Stomach (tissue), 8 donors: ENCODE measurements at regions not wholly inside any gene's neighbourhood (a gene's known extent, or its start where the extent isn't known, plus 50 kb on each side); places are given as distances from the start of the nearest gene placed in this dataset.

Source experiments
- DNase-seq, 2 donors: peaks; one replicate each; pipeline versions ENCODE4 v3.0.0 to v3.0.0-alpha.2; 2013 to 2019
- H3K27ac ChIP-seq, 5 donors: fragments of 200-600 bp in 4 of 5; sonication (generic) in 4 of 5; one replicate each; pipeline ENCODE4 v1.5.1; 2013 to 2019; ENCODE audit warnings: mild to moderate bottlenecking in 1 of 5, moderate library complexity in 1 of 5
- H3K27me3 ChIP-seq, 3 donors: fragments of 200-600 bp; sonication (generic); one replicate each; pipeline ENCODE4 v1.5.1; 2017 to 2019; ENCODE audit warnings: mixed run types in 1 of 3
- H3K36me3 ChIP-seq, 4 donors: fragments of 200-600 bp; sonication (generic); 1 replicate in 3 of 4; 2 replicates in 1 of 4; pipeline ENCODE4 v1.5.1; 2016 to 2019
- H3K4me1 ChIP-seq, 4 donors: fragments of 200-600 bp; sonication (generic); one replicate each; pipeline ENCODE4 v1.5.1; 2016 to 2019
- H3K4me3 ChIP-seq, 4 donors: fragments of 200-600 bp; sonication (generic) in 3 of 4; one replicate each; pipeline ENCODE4 v1.5.1; 2016 to 2019; ENCODE audit warnings: mild to moderate bottlenecking in 1 of 4
- H3K9me3 ChIP-seq, 4 donors: fragments of 200-600 bp; sonication (generic); one replicate each; pipeline ENCODE4 v1.5.1; 2016 to 2019
- EP300 ChIP-seq: sonication (generic); formaldehyde crosslinking; IDR thresholded peaks from one replicate; pipeline ENCODE4 v1.6.1; 2017; ENCODE audit warnings: antibody characterized with exemption
- POLR2A ChIP-seq, 4 donors: fragments of 450-650 bp; IDR thresholded peaks; one replicate each; pipeline ENCODE4 v1.6.1; 2016; ENCODE audit warnings: antibody characterized with exemption in 4 of 4, control low read depth in 2 of 4, mild to moderate bottlenecking in 1 of 4, moderate library complexity in 1 of 4
- POLR2AphosphoS5 ChIP-seq, 3 donors: sonication (generic); formaldehyde crosslinking; IDR thresholded peaks; one replicate each; pipeline ENCODE4 v1.6.1; 2016; ENCODE audit warnings: antibody characterized with exemption in 3 of 3
- WGBS, 5 donors: extraction: QIAGEN DNeasy Blood & Tissue Kit in 3 of 5; methylation state at CpG; one replicate each; pipeline versions ENCODE4 v1.1.5 to v1.1.7; 2013 to 2018; 5-methylcytosine and 5-hydroxymethylcytosine counted together
- intact Hi-C: fragments of 100-400 bp; cut with DNase I; formaldehyde crosslinking; loops from one replicate; pipeline ENCODE4 v1.15.1; 2023; ENCODE audit warnings: low total_unique reads
- TF ChIP-seq, protein P1 (sequence below), 7 experiments: fragments of 450-650 bp in 4 of 7; fragments of 200-600 bp in 3 of 7; sonication (generic) in 3 of 7; IDR thresholded peaks; one replicate each; pipeline ENCODE4 v1.5.1; 2016 to 2019; ENCODE audit warnings: antibody characterized with exemption in 7 of 7, control low read depth in 2 of 7, mild to moderate bottlenecking in 1 of 7
- donor health status: healthy with polysubstance abuse.
- donor health status: Bipolar disorder and iron deficiency.
- donor health status: healthy.

DNA sequence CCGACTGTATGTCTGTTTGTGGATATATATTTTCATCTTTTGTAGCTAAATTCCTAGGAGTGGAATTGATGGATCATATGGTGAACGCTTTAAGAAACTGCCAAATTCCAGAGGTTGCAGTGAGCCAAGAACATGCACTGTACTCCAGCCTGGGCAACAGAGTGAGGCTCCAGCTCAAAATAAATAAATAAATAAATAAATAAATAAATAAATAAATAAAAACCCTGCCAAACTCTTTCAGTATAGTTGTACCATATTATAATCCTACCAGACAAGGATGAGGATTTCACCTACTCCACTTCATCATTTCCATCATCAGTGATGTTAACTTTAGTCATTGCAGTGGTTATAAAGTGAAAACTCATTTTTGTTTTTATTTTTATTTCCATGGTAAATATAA is 325.1 kb upstream of the ANXA10 start:
- Histone ChIP-seq H3K4me3 (no peak overlapping the region), H3K27me3 (no peaks in the 10 kb centered on the region), H3K36me3 (no peaks in the 10 kb centered on the region), H3K9me3 (peaks cover 0 to 19% (median 4%) of the 10 kb centered on the region in 4 donors), H3K4me1 (no peaks in the 10 kb centered on the region), H3K27ac (no peak overlapping the region)
- 73 to 89% (median 85%) methylated on average over 2 of the region's 2 CpGs for WGBS, 5 donors
- DNase-seq: no peak
- intact Hi-C loops: no loop called here
- no peak for TF ChIP-seq POLR2A (IDR thresholded peaks at IDR 0.05)
- TF ChIP-seq, protein P1, sequence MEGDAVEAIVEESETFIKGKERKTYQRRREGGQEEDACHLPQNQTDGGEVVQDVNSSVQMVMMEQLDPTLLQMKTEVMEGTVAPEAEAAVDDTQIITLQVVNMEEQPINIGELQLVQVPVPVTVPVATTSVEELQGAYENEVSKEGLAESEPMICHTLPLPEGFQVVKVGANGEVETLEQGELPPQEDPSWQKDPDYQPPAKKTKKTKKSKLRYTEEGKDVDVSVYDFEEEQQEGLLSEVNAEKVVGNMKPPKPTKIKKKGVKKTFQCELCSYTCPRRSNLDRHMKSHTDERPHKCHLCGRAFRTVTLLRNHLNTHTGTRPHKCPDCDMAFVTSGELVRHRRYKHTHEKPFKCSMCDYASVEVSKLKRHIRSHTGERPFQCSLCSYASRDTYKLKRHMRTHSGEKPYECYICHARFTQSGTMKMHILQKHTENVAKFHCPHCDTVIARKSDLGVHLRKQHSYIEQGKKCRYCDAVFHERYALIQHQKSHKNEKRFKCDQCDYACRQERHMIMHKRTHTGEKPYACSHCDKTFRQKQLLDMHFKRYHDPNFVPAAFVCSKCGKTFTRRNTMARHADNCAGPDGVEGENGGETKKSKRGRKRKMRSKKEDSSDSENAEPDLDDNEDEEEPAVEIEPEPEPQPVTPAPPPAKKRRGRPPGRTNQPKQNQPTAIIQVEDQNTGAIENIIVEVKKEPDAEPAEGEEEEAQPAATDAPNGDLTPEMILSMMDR (IDR thresholded peaks at IDR 0.05): no peak
- TF ChIP-seq EP300: no peak
- no peak for TF ChIP-seq POLR2AphosphoS5 (IDR thresholded peaks at IDR 0.05)

DNA sequence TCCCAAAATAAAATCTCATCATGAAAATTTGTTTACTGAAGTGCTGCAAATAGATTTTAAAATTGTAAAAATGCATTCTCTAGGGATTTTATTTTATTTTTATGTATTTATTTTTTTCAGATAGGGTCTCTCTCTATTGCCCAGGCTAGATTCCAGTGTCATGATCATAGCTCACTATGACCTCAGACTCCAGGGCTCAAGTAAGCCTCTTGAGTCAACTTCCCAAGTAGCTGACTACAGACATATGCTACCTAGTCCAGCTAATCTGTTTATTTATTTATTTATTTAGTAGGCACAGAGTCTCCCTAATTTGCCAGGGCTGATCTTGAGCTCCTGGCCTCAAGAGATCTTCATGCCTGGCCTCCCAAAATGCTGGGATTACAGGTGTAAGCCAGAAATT is 317.7 kb upstream of the ANXA10 start:
- intact Hi-C loops: no loop called here
- H3K27me3 ChIP-seq: no peaks in the 10 kb centered on the region
- H3K9me3 ChIP-seq: peaks cover 0 to 2% (median 1%) of the 10 kb centered on the region in 4 donors
- H3K36me3 ChIP-seq: no peaks in the 10 kb centered on the region
- no peak overlapping the region for H3K4me3 ChIP-seq
- TF ChIP-seq, protein P1 (IDR thresholded peaks at IDR 0.05): no peak
- no peak for TF ChIP-seq EP300
- TF ChIP-seq POLR2AphosphoS5 (IDR thresholded peaks at IDR 0.05): no peak
- no peak for TF ChIP-seq POLR2A (IDR thresholded peaks at IDR 0.05)
- H3K27ac ChIP-seq: no peak overlapping the region
- H3K4me1 ChIP-seq: no peaks in the 10 kb centered on the region
- no peak for DNase-seq

DNA sequence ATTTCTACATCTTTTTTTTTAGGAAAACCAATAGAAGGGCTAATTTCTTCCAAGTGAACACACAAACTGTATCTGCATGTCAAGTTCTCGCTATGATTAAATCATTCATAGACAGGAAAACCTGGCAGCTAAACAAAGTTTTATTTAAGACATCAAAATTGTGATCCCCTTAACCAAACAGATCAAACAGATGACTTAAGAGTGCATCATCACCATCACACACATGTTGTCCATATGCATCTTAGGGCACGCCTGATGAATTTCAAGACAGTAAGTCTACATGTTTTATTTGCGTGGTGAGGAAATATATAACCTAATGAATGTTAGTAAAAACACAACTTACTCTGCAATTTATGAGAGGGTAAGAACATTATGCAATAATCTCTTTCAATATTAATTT is 317.0 kb upstream of the ANXA10 start:
- no peak for DNase-seq
- WGBS, 5 donors: 80 to 89% (median 86%) methylated on average over 3 of the region's 3 CpGs
- TF ChIP-seq, protein P1 (IDR thresholded peaks at IDR 0.05): no peak
- TF ChIP-seq POLR2A (IDR thresholded peaks at IDR 0.05) (no peak), POLR2AphosphoS5 (IDR thresholded peaks at IDR 0.05) (no peak), EP300 (no peak)

DNA sequence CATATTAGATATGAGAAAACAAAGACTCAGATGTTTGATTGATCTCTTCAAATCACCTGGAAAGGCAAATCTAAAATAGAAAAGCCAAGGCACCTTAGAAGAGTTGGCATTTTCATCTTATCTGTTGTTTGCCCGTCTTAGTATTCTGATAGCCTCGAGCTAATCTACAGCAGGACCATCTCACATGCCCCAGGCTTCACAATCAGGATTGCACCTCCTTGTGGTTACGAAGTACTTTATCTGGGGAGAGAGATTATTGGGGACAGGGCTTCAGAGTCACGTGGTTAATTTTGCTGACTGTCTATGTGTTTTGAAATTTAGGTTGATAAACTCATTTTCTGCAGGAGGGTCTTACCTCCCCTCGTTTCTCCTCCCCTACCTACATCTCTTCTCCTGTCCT is 313.1 kb upstream of the ANXA10 start:
- Histone ChIP-seq H3K36me3 (no peaks in the 10 kb centered on the region), H3K27ac (no peak overlapping the region), H3K9me3 (no peaks in the 10 kb centered on the region), H3K27me3 (no peaks in the 10 kb centered on the region), H3K4me3 (no peak overlapping the region), H3K4me1 (no peaks in the 10 kb centered on the region)
- intact Hi-C loops: no loop called here
- TF ChIP-seq, protein P1 (IDR thresholded peaks at IDR 0.05): no peak
- TF ChIP-seq POLR2AphosphoS5 (IDR thresholded peaks at IDR 0.05) (no peak), POLR2A (IDR thresholded peaks at IDR 0.05) (no peak), EP300 (no peak)
- no peak for DNase-seq
- 48 to 64% (median 55%) methylated on average over 5 of the region's 5 CpGs for WGBS, 5 donors

More for the DNA sequence above, 317.0 kb upstream of the ANXA10 start:
- intact Hi-C loops: no loop called here
- H3K27ac ChIP-seq: no peak overlapping the region
- no peaks in the 10 kb centered on the region for H3K4me1 ChIP-seq
- H3K4me3 ChIP-seq: no peak overlapping the region
- no peaks in the 10 kb centered on the region for H3K36me3 ChIP-seq
- H3K27me3 ChIP-seq: no peaks in the 10 kb centered on the region
- no peaks in the 10 kb centered on the region for H3K9me3 ChIP-seq
